Liver (tissue), 3 donors: ENCODE measurements at regions not wholly inside any gene's neighbourhood (a gene's known extent, or its start where the extent isn't known, plus 50 kb on each side); places are given as distances from the start of the nearest gene placed in this dataset.

Source experiments
- CTCF ChIP-seq: fragments of 150-350 bp; IDR thresholded peaks from 2 replicates; pipeline ENCODE4 v1.5.1; 2017; ENCODE audit warnings: improper control_type of control experiment, low read depth, low read length; ENCODE audit not compliant: missing input control
- GABPA ChIP-seq, 2 donors: IDR thresholded peaks in 1 of 2; conservative IDR thresholded peaks in 1 of 2; 2 replicates each; pipeline ENCODE4 v1.6.1; 2016; ENCODE audit warnings: antibody characterized with exemption in 2 of 2, mild to moderate bottlenecking in 1 of 2, moderate library complexity in 1 of 2
- MAX ChIP-seq: IDR thresholded peaks from 2 replicates; pipeline ENCODE4 v1.6.1; 2016; ENCODE audit warnings: antibody characterized with exemption
- RAD21 ChIP-seq, 2 donors: IDR thresholded peaks; 2 replicates each; pipeline ENCODE4 v1.6.1; 2016; ENCODE audit warnings: antibody characterized with exemption in 2 of 2, mild to moderate bottlenecking in 2 of 2
- SP1 ChIP-seq: IDR thresholded peaks from 2 replicates; pipeline ENCODE4 v1.6.1; 2018; ENCODE audit warnings: antibody characterized with exemption, mild to moderate bottlenecking
- TAF1 ChIP-seq: conservative IDR thresholded peaks from 2 replicates; pipeline ENCODE4 v1.6.1; 2016; ENCODE audit warnings: antibody characterized with exemption, mild to moderate bottlenecking
- YY1 ChIP-seq: IDR thresholded peaks from 2 replicates; pipeline ENCODE4 v1.6.1; 2016; ENCODE audit warnings: antibody characterized with exemption, mild to moderate bottlenecking
- donor health status: healthy.
- donor health status: healthy.

GRCh38 chr7:27349621-27350020, 107.0 kb downstream of the EVX1 start:
- TF ChIP-seq GABPA (IDR thresholded peaks at IDR 0.05 in 1 of 2, conservative IDR thresholded peaks at IDR 0.05 in 1 of 2) (no peak), RAD21 (IDR thresholded peaks at IDR 0.05) (no peak), CTCF (no peak), YY1 (no peak), MAX (no peak), SP1 (no peak), TAF1 (no peak)
